HG02642 (cell line): ENCODE measurements at regions not wholly inside any gene's neighbourhood (a gene's known extent, or its start where the extent isn't known, plus 50 kb on each side); places are given as distances from the start of the nearest gene placed in this dataset.

Source experiments
- ATAC-seq: cut with Tn5 transposase; IDR thresholded peaks from one replicate; pipeline ENCODE4 v1.9.1; 2021; ENCODE audit warnings: mild to moderate bottlenecking; ENCODE audit not compliant: unreplicated experiment, poor library complexity

DNA sequence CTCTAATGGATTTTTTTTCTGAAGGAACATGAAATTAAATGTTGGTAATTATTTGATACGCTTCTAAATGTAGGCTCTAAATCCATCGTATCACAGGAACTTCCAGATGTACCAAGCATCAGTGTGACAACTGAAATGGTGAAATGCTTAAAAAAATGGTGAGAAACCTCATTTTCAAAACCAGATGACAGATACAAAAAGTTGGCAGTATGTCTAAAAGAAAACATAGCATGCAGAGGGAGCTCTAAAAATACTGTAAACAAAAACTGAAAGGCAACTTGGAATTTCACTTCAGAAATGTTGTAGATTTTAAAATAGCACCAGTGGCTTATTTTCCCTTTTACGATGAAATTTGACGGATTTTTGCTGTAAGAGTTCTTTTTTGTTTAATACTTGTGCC is 1043.6 kb upstream of the WWC1 start:
- ATAC-seq: no peak

DNA sequence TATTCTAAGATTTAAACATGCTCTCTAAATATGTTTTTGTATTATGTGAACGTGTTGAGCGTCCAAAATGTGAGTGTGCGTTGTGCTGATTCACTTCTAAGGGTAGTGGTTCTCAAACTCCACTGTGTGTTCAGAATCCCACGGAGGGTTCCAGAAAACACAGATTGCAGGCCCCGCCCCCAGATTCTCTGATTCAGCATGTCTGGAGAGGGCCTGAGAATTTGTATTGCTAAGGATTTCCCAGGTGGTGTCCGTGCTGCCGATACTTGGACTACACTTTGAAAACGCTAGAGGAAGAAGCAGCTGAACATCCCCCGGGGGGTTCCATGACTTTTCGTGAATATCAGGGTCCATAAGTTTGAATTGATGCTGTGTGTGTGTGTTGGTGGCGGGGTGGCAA is 1043.2 kb upstream of the WWC1 start:
- no peak for ATAC-seq

DNA sequence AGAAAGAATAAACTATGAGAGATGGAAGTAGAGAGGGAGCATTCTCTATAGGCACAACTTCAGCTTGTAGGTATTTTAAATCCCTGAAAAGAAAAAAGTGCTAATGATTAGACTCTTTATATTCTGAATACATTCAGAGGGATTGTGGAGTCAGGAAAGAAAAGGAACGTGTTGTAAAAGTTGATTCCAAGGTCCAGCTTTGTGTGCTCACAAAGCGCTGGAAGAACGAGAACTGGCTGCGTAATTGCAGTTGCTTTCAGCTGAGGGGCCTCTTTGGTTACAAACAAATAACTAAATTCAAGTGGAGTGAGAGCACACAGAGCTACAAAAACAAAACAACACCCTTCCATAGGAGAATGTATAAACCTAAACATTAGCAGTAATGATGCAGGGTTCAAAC is 1040.4 kb upstream of the WWC1 start:
- no peak for ATAC-seq

DNA sequence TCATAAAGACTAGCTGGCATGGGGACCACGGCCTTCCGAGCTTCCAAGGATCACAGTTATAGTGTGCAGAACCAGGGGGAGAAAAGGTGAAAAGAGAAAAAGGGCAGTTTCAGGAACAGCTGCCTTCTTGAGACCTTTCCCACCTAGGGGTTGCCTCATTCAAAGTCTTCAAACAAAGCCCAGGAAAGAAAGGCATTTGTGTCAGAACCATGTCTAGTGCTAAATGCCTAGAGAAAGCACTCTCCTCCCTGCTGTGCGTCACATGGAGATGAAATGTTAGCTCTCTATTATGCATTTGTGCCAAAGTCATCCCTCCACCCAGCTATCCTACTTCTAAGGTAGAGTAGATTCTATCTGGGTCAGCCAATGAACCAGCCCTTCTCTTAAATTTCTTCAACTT is 1037.3 kb upstream of the WWC1 start:
- no peak for ATAC-seq

DNA sequence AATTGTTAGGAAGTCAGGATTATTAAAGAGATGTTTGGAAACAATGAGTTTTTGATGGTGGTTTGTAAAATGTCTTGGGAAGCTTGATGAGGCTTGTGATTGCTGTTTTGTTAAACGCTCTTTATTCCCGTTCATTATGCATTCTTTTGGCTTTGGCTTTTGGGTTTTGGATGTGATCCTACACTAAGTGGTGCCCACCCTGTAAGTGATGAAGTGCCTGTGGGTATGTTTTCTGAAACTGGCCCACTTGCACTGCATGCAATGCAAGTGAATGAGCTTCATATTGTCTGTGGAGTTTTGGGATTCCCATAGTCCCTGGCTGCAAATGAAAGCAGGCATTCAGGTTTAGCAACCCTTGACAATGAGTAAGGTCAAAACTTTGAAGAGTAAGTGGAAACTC is 1035.5 kb upstream of the WWC1 start:
- no peak for ATAC-seq

DNA sequence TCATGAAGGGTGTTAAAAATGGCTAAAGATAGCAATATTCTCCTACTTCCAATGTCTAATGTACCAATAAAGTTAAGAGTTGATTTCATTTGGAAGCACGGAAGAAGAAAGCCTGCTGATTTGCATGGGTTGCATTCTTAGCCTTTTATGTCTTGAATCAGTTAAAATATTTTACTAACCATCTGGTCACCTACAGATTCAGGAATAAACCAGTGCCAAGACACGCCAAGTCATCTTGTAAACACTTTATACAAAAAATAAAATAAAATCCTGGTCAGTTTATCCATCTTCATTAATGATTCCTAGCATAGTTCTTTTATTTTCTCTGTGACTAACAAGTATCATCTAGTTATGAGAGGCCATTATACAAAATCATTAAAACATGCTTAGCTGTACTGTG is 1031.6 kb upstream of the WWC1 start:
- ATAC-seq: no peak

DNA sequence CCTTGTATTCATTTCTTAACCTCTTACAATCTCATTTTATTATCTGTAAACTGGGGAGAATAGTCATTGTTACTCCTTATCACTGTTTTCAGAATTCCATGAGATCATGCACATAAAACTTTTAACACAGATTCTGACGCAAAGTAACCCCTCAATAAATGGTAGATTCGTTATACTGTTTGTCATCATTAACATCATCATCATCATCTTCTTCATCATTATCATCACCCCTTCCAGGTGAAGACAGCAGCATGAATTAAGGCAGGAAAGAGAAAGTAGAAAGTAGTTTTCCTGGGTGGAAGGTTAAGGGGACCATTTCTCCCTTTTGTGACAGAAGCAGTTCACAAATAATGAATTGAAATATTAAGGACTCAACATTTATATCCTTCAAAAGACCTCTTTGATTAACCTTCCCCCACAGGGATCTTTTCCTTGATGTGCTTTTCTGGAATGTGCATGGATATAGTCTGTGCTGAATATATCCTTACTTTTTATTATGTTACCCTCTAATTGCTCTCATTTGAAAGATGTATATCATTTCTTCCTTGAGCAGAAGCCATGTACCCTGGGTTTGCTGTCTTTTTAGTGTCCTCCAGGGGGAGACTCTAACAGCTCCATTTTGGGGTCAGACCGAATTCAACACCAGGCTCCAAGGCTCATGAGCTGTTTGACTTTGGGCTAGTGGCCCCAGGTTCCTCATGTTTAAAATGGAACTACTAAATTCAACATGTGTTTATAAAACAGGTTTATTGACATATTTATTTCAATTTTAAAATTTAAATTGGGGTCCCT is 1029.9 kb upstream of the WWC1 start:
- no peak for ATAC-seq

DNA sequence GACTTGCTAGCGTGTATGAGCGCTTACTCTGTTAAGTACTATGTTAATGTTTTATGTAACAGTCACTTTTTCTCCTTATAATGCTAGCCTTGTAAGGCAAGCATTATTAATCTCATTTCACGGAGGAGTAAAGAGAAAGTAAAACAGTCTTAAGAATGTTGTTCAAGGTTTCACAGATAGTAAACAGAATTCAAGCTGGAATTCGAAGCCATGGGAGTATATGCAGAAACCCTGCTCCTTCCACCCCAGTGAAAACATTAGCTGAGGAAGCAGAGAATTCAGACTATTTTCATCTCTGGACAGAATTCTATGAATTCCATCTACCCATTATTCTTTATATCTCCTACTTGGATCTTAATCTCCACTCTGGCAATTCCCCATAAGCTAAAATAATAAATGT is 1028.3 kb upstream of the WWC1 start:
- ATAC-seq: no peak

DNA sequence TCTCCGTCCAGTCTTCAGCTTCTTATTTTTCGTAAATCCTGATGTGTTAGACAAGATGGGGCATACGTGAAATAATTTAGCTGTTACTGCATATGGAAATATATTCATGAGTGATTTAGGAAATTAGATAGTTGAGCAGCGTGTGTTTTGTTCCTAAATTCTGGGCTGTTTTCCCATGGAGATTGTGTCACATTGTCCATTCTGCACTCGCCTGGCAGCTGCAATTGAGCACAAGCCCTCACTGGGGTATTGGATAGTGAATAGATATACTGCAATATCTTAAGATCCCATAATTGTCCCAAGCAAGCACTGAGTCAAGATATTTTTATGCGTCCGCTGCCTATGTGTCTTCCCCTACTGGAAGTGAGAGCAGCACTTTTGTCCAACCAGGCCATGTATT is 1027.1 kb upstream of the WWC1 start:
- ATAC-seq: no peak

DNA sequence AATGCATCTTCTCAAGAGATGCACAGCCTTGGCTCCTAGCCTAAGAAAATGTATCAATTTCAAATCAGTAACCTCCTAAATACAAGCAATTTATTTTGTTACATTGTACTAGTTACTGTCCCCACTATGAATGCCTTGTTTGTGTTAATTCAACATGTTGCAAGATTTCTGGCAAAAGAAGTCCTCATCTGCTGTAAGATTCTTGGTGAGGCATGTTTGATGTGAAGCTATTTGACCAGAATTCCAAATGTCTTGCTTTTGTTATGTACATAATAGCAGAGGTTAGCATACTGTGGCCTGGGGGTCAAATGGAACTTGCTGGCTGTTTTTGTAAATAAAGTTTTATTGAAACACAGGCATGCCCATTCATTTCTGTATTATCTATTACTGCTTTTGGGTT is 1023.1 kb upstream of the WWC1 start:
- ATAC-seq: no peak

DNA sequence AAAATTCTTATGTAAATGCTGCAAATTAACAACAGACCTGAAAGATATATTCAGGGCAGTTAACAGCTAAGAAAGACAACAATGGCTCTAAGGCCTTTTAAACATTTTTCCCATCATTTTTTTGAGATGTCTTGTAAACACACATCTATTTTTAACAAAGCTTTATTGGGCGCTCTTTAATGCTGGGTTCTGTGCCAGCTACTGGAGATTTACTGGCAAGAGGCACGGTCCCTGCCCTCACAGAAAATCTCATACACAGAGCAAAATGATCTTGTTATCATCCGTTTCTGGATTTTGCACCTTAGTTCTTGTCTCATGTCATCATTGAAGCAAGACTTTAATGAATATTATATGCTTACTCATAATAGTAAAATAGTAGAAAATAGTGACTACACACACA is 1022.3 kb upstream of the WWC1 start:
- no peak for ATAC-seq

DNA sequence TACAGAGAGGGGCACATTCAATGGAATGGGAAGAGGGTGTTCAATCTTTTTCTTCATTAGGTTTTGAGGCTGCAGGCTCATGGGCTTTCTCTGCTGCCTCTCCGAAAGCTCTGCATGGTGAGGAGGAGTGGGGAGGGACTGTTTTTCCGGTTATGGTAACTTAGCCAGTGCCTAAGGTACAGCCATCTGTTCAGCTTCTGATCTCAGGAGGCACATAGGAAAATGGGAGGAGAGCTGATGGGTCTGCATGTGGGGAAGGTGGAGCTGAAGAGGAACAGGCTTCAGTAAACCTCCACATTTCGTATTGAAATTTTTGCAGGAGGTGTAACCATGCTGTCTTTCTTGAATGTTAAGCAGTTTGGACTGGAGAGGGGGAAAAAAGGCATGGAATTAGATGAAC is 1020.4 kb upstream of the WWC1 start:
- ATAC-seq: no peak

DNA sequence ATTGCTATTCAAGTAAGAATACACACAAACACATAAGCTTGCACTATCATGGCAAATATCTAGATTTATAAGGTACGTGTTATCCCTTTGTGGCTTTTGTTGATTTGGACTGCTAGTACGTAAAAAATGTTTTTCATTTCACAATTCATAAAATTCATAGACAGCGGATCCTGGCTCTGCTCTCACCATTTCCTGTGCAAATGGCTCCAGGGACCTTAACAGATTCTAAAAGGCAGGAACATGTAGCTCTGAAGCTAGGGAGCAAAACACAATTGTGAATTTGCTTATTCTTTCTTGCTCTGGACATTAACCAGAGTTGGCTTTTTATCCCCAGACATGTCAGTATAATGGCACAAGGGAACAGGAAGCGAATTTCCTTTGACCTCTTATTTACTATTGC is 1019.9 kb upstream of the WWC1 start:
- ATAC-seq: no peak

DNA sequence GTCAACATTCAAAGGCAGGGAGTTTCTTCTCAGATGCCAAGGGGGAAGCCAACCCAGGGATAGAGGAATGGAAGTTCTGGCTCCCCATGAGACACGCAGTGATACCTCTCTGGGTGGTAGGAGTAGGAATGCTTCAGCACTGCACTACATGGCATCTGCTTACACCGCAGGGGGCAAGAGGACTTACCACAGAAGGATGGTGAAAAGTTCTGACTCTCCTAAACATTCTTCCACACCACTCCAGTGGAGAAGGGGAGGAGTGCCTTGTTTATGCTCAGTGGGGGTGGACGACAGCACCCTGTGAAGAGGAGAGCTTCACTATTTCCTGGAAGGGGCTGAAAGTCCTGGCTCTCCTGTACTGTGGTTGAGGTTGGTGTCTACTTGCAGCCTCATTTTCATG is 1011.3 kb upstream of the WWC1 start:
- no peak for ATAC-seq

DNA sequence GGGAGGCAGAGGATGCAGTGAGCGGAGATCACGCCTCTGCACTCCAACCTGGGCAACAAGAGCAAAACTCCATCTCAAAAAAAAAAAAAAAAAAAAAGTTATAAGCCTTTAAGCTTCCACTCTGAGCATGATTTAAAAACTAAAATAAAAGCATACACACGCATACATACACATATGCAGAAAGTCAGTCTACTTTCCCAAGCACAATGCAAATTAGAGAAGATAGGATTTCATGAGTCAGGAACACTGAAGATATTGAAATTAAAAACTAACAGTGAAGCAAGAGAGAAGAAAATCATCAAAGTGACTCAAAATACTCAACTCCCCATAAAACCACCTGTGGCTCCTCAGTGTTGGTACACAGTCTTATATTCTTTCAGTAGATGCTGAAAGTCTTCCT is 1009.5 kb upstream of the WWC1 start:
- ATAC-seq: no peak

DNA sequence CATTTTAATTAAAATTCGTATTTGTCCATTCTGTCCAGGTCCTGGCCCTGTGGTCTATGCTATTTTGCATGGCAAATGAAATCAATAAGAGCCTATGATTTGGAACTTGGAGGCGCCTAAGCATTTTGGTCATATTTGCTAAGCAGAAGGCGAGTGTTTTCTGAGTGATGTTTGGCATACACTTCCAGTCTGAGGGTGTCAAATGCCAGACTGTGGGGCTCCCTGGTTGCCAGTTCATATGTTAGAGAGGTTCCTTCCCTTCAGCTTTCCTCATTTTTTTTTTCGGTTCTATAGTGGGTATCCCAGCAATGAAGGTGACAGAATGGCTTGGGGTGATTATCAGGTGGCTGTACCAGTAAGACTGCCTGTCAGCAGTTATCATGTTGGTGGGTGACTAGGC is 1007.8 kb upstream of the WWC1 start:
- no peak for ATAC-seq

DNA sequence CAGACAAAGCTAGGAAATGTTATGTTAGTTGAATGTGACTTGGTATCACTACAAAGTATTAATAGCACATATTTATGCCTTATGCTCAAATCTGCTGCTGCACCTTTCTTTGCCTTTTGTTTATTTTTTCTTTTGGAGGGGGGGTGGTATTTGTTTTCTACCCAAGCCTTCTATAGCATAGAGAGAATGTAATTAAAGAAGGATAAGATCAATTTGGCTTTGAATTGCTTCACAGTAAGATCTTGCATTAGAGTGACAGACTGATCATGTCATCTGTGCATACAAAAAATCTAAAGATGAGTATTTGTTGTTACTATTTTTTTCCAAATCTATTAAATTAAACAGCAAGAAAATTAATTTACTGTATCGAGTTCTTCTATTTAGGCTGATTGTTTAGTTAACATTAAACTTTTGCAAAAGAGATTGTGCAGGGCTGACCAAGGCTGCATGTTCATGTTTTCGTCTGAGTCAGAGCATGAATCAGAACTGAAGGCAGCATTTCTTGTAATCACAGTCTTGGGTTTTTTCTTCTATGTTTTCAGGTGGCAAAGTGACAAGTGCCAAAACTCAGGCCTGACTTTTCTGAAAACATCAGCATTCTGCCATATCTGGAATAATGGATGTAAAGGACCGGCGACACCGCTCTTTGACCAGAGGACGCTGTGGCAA is 1007.1 kb upstream of the WWC1 start:
- no peak for ATAC-seq

DNA sequence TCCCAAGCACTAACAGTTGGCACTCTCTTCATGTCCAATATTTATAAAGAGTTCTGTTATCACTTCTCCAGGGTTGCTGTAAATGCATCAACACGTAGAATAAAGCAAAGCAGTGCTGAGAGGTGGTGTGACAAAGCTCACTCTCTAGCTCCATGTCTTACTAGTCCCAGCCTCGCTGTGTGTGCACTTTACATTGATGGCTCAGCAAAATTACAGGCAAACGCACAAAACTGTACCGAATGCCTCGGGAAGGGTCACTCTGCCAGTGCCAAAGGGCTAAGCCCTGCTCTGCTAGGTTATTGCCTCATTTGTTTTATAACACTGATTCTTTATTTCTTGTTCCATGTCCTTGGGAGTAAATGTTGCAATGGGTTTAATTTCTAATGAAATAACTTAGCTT is 1005.9 kb upstream of the WWC1 start:
- ATAC-seq: no peak

DNA sequence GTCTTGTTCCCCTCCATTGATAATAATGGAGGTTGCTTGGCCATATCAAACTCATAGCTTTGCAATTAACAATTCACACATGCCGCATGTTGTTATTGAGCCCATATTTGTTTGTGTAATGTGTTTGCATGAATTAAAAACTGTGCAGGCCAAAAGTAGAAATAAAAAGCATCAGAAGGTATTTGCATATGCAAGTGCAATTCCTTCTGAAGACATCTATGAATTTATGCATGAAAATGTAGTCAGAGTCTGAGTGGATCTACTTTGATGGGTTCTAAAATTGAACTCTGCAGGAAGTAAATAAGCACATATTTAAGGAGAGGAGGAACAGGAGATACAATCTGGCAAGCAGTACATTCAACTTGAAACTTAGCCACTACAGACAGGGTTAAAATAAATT is 1004.6 kb upstream of the WWC1 start:
- ATAC-seq: no peak

DNA sequence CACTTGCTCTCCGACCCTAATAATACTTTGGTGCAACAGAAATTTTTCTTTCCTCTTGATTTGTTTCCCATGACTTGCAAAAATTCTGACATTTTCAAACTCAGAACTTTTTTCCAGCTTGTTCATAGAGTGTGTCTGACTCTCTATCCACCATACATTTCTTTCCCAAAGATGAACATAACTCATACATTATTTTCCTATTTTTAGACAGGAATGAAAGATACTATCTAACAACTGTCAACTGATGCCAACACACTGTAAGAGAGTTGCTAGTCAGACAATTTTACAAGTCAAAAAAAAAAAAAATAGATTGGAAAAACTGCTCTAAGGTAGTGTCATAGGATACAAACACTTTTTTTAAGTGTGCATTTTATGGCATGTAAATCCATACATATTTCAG is 1001.0 kb upstream of the WWC1 start:
- no peak for ATAC-seq

DNA sequence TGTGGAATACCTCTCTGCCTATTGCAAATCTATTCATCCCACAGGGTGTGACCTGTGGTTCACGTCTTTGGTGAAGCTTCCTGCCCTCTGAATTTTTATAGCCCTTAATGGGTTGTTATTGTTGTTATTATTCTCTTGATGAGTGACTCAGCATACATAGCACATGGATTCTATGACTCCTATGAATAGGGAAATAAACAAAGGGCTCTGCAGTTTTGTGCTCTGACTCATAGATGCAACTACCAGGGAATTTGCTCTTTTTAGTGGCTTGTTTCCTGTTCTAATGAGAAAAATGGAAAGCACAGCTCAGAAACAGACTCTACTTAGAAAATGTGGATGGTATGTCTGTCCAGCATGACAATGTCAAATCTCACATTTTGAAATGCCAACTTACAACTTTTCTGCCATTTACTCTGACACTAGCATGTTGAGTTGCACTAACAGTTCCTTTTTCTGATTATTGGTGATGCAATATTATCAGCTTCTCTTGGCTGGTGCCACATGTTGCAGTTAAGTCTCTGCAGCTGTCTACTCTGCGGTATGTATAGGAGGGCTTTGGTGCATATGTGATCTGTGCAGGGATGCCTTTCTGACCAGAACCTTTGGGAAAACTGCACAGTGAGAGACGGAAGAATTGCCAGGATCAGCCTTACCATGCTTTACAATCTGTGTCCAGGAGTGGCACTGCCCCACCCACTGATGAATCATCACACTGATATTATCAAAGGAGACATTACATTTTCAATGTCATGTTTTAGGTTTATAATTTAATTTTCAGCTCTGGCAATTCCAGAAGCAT is 996.4 kb upstream of the WWC1 start:
- ATAC-seq: no peak

DNA sequence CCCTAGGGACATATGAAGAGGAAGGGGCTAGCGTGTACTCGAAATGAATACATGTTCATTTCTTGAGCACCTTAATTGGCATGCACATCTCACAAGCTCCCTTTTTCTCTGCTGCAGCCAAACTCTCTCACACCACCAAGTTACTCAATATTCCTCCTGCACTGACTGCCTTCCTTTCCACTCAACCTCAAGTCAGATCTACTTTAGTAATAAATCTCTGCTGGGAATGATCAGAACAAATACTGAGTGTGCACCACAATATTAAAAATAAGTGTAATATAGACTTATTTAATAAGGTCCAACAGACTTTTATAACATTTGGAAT is 995.8 kb upstream of the WWC1 start:
- ATAC-seq: no peak
